Right lobe of liver (tissue), 6 donors: ENCODE measurements at regions not wholly inside any gene's neighbourhood (a gene's known extent, or its start where the extent isn't known, plus 50 kb on each side); places are given as distances from the start of the nearest gene placed in this dataset.

ENCODE experiments used
- ATAC-seq, 4 donors: fragments of 200-7000 bp; cut with Tn5 transposase; one replicate each; pipeline ENCODE4 v1.9.1; 2020; ENCODE audit warnings: mild to moderate bottlenecking in 4 of 4, moderate library complexity in 4 of 4
- DNase-seq, 3 donors: peaks; one replicate each; pipeline ENCODE4 v3.0.0-alpha.2; 2020
- H3K27ac ChIP-seq, 3 donors: fragments of 200-600 bp; one replicate each; pipeline ENCODE4 v1.8.0; 2022
- H3K27me3 ChIP-seq, 2 donors: fragments of 200-600 bp; one replicate each; pipeline ENCODE4 v1.8.0; 2022
- H3K36me3 ChIP-seq, 4 donors: fragments of 200-600 bp; sonication (generic) in 1 of 4; one replicate each; pipeline versions ENCODE4 v1.5.1 to v1.8.0; 2017 to 2022; ENCODE audit warnings: control low read depth in 1 of 4
- H3K4me1 ChIP-seq, 4 donors: fragments of 200-600 bp; sonication (generic) in 1 of 4; one replicate each; pipeline versions ENCODE4 v1.5.1 to v1.8.0; 2017 to 2022; ENCODE audit warnings: control low read depth in 1 of 4
- H3K4me3 ChIP-seq, 3 donors: fragments of 200-600 bp; one replicate each; pipeline ENCODE4 v1.8.0; 2022
- H3K9me3 ChIP-seq, 4 donors: fragments of 200-600 bp; sonication (generic) in 1 of 4; one replicate each; pipeline versions ENCODE4 v1.5.1 to v1.8.0; 2017 to 2022; ENCODE audit warnings: control low read depth in 1 of 4
- POLR2A ChIP-seq: fragments of 450-650 bp; IDR thresholded peaks from one replicate; pipeline ENCODE4 v1.6.1; 2017; ENCODE audit warnings: antibody characterized with exemption, mild to moderate bottlenecking
- WGBS: methylation state at CpG from one replicate; pipeline ENCODE4 v1.1.6; 2018; ENCODE audit warnings: low coverage, low lambda C conversion rate; ENCODE audit not compliant: insufficient coverage; ENCODE audit errors: missing lambda C conversion rate; 5-methylcytosine and 5-hydroxymethylcytosine counted together
- intact Hi-C, 2 donors: fragments of 100-400 bp; cut with DNase I; formaldehyde crosslinking; loops; one replicate each; pipeline versions ENCODE4 v1.11.2 to v1.14.1; 2022
- TF ChIP-seq, protein P1 (sequence below), 4 donors: fragments of 200-600 bp in 3 of 4; fragments of 450-650 bp in 1 of 4; IDR thresholded peaks; one replicate each; pipeline versions ENCODE4 v1.5.1 to v1.8.0; 2016 to 2022; ENCODE audit warnings: antibody characterized with exemption in 4 of 4, mild to moderate bottlenecking in 2 of 4
- donor health status: DM: no; HTN: yes; CAD: no.
- donor health status: DM: no; HTN: no; CAD: no.
- donor health status: DM: no; HTN: no; CAD: no.
- donor health status: DM: no; HTN: yes; CAD: no.
- donor health status: DM: no; HTN: yes; CAD: no.

DNA sequence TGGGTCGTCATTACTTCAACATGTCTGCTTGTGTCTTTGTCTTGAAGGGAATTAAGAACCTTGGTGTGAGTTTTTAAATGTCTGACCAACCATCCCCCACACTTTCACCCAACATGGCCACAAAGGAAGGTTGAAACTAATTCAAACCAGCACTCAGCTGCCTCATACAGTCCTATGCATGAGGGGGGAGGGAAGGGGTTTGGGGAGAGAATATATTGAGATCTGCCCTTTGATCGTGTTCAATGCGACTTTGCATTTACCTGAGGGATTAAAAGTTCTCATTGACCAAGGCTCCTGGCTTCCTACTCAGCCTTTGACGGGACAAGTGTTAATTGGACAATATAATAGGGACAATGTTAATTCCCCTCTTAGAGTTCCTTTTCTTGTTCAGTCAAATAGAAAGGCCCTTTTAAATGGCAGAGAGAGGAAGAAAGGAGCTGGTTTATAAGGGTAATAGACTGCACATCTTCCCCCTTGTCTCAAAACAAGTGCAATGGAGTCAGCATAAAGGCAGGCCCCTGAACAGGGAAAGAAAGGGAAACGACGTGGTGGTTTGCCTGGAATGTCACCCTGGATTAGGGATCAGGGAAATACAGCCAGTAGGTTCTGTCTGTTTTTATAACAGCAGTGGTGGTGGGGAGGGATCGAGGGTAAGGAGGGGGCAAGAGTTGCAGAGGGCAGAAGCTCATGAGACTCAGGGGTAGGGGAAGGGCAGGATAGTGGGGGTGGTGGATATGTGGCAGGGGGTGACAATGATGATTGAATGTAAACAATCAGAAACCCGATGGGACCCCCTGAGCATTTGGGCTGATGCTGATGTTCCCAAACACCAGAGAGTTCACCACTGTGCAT, 198.7 kb downstream of the MYCN start:
- H3K9me3 ChIP-seq = no peaks in the 10 kb centered on the region
- 76% methylated on average over 8 of the region's 8 CpGs for WGBS
- DNase-seq = no peak
- H3K36me3 ChIP-seq = no peaks in the 10 kb centered on the region
- ATAC-seq = no peak
- H3K27me3 ChIP-seq = no peaks in the 10 kb centered on the region
- intact Hi-C loops = no loop called here
- no peak overlapping the region for H3K27ac ChIP-seq
- peaks cover 0 to 10% (median 0%) of the 10 kb centered on the region in 4 donors for H3K4me1 ChIP-seq
- H3K4me3 ChIP-seq = no peak overlapping the region
- TF ChIP-seq POLR2A = no peak
- TF ChIP-seq, protein P1, sequence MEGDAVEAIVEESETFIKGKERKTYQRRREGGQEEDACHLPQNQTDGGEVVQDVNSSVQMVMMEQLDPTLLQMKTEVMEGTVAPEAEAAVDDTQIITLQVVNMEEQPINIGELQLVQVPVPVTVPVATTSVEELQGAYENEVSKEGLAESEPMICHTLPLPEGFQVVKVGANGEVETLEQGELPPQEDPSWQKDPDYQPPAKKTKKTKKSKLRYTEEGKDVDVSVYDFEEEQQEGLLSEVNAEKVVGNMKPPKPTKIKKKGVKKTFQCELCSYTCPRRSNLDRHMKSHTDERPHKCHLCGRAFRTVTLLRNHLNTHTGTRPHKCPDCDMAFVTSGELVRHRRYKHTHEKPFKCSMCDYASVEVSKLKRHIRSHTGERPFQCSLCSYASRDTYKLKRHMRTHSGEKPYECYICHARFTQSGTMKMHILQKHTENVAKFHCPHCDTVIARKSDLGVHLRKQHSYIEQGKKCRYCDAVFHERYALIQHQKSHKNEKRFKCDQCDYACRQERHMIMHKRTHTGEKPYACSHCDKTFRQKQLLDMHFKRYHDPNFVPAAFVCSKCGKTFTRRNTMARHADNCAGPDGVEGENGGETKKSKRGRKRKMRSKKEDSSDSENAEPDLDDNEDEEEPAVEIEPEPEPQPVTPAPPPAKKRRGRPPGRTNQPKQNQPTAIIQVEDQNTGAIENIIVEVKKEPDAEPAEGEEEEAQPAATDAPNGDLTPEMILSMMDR (IDR thresholded peaks at IDR 0.05) = no peak

DNA sequence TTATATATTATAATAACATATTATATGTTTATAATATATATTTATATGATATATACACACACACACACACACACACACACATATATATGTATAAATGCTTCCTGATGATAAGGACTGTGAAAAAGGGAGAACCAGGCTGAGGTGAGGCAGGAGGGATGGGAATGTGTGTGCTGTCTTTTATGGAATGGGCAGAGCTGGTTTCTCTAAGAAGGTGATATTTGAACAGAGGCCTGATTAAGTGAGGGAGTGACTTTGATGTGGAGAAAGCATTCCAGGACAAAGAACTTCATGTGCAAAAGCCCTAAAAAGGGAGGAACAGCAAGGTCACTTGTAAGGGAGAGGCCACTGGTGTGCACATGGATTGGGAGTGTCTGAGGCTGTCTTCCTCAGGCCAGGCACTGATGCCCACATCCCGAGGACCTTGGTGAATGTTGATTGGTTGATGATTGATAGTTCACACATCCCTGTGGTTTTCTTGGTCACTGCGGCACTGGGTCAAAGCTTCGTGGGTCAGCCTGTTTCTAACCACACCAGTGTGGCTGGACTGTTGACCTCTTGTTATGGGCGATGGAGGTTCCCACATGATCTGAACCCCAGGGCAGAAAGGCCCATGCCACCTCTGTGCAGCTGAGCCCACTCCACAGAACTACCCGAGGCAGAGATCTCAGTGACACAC, 196.9 kb downstream of the MYCN start:
- WGBS = 50% methylated on average over 1 of the region's 5 CpGs

DNA sequence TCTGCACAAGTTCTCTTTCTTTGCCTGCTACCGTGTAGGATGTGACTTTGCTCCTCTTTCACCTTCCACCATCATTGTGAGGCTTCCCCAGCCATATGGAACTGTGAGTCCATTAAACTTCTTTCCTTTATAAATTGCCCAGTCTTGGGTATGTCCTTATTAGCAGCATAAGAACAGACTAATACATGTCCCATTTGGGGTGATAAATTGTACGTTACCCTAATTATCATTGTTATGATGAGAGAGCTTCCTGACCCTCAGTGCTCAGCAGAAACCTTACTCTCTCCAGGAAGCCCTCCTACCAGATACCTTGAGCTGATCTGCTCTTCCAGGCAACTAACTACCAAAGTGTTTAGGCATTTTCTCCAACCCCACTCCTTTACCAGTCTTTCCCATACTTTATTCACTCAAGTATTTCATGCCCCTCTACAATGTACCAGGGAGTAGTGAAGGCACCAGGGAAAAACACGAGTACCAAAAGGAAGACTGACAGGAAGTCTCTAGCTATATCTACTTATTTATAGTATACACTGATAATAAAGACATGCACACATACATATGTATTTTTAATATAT, 196.2 kb downstream of the MYCN start:
- H3K27ac ChIP-seq = no peak overlapping the region
- intact Hi-C loops = no loop called here
- peaks cover 0 to 5% (median 0%) of the 10 kb centered on the region in 4 donors for H3K4me1 ChIP-seq
- 63% methylated on average over 3 of the region's 3 CpGs for WGBS
- TF ChIP-seq, protein P1 (IDR thresholded peaks at IDR 0.05) = no peak
- no peak for TF ChIP-seq POLR2A
- H3K27me3 ChIP-seq = no peaks in the 10 kb centered on the region
- H3K9me3 ChIP-seq = no peaks in the 10 kb centered on the region
- DNase-seq = no peak
- no peak for ATAC-seq
- H3K4me3 ChIP-seq = no peak overlapping the region
- no peaks in the 10 kb centered on the region for H3K36me3 ChIP-seq

More for the DNA sequence above, 196.9 kb downstream of the MYCN start:
- no peak overlapping the region for H3K27ac ChIP-seq
- H3K4me3 ChIP-seq = no peak overlapping the region
- H3K4me1 ChIP-seq = peaks cover 0 to 10% (median 0%) of the 10 kb centered on the region in 4 donors
- DNase-seq = no peak
- ATAC-seq = no peak
- no peak for TF ChIP-seq POLR2A
- TF ChIP-seq, protein P1 (IDR thresholded peaks at IDR 0.05) = no peak
- no peaks in the 10 kb centered on the region for H3K36me3 ChIP-seq
- H3K9me3 ChIP-seq = no peaks in the 10 kb centered on the region
- intact Hi-C loops = no loop called here
- H3K27me3 ChIP-seq = no peaks in the 10 kb centered on the region

DNA sequence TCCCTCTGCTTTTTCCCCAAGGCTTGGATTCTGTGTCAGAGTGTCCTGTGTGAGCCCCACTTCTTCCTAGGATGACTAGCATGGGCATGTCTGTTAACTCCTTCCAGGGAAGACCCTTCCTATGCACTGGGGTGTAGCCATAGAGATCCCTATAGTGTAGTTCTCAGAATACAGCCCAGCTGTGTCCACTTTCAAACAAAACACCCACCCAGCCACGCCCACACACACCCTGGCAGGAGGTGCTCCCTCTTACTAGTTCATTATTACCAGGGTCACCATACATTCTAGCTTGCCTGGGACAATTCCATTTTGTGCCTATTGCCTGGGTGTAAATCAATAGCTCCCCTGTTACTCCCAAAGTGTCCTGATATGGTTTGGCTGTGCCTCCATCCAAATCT, 195.6 kb downstream of the MYCN start:
- no peaks in the 10 kb centered on the region for H3K36me3 ChIP-seq
- DNase-seq = no peak

More for the DNA sequence above, 195.6 kb downstream of the MYCN start:
- Histone ChIP-seq H3K27me3 (no peaks in the 10 kb centered on the region), H3K4me1 (no peaks in the 10 kb centered on the region), H3K9me3 (no peaks in the 10 kb centered on the region), H3K27ac (no peak overlapping the region), H3K4me3 (no peak overlapping the region)
- ATAC-seq = no peak
- no CpG with 5 or more reads among the region's 1 CpG for WGBS
- intact Hi-C loops = no loop called here
- no peak for TF ChIP-seq POLR2A
- TF ChIP-seq, protein P1 (IDR thresholded peaks at IDR 0.05) = no peak
